ENCODE measurements at regions not wholly inside any gene's neighbourhood (a gene's known extent, or its start where the extent isn't known, plus 50 kb on each side); places are given as distances from the start of the nearest gene placed in this dataset.
"Not testable (repeated sequence)": the region's sequence is repeated elsewhere in the genome, so short reads cannot be mapped to it uniquely, and the experiment has no call there.

DNA sequence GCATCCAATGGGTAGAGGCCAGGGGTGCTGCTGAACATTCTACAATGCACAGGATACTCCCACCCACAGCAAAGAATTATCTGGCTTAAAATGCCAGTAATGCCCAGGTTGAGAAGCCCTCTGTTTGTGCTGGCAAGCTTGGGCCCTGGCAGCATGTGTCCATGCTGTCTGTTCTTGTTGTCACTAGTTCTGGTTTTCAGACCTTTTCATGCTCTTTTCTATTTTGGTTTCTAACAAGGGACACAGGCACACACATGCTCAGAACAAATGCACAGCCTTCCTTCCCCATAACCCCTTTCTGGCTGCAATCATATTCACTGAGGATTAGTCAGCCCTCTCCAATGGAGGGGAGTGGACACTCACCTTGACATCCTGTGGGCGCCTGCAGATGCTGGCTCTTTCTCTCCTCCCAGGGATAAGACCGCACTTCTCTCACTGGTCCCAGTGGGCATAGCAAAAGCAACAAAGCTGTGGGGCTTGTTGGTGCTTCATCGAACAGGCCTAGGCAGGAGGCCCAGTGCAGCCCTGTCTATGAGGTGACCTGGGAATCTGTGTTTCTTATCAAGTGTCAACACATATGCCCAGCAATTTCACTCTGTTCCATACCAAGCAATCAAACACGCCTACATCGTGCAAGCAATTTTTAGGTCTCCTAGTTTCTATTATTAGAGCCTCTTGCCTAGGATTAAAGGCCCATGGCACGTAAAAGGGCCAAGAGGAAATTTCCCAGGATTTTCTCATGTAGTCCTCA is 271.1 kb upstream of the CCL2 start:
- DNase-seq: no peak

- DNase-seq: no peak
These were observed 269.0 kb upstream of the CCL2 start for GRCh38 chr17:33986088-33986487.

DNA sequence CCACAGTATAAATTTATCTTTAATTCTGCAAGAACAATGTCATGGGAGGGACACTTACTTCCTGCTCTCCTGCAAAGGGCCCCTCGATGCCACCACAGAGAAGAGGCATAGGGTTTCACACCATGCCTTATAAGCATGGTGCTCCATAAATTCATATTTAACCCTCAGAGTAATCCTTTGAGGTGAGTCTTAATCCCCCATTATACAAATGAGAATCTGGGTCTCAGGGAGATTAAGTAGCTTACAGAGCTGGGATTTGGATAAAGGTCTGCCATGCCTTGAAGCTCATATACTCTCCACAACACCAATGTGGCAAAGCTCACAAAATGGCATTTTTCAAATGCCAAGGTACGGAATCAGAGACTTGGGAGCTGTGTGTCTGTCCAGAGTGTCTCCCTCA is 268.5 kb upstream of the CCL2 start:
- no peak for DNase-seq

- DNase-seq: no peak
These were observed 267.9 kb upstream of the CCL2 start for GRCh38 chr17:33987162-33987561.

GRCh38 chr17:33989361-33990148 is 265.5 kb upstream of the CCL2 start:
- DNase-seq: no peak

GRCh38 chr17:33990943-33991706 is 264.0 kb upstream of the CCL2 start:
- no peak for DNase-seq

GRCh38 chr17:33992113-33992512 is 263.0 kb upstream of the CCL2 start:
- no peak for DNase-seq

DNA sequence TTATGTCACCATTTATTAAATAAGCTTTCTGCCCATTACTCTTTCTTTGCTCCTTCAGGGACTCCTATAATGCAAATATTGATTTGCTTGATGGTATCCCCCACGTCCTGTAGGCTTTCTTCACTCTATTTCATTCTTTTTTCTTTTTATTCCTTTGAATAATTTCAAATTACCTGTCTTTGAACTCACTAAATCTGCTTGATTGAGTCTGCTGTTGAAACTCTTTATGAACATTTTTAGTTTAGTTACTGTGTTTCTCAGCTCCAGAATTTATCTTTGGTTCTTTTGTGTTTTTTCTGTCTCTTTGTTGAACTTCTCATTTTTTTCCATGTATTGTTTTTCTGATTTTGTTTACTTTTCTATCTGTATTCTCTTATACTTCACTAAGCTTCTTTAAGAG is 254.4 kb upstream of the CCL2 start:
- no peak for DNase-seq

DNA sequence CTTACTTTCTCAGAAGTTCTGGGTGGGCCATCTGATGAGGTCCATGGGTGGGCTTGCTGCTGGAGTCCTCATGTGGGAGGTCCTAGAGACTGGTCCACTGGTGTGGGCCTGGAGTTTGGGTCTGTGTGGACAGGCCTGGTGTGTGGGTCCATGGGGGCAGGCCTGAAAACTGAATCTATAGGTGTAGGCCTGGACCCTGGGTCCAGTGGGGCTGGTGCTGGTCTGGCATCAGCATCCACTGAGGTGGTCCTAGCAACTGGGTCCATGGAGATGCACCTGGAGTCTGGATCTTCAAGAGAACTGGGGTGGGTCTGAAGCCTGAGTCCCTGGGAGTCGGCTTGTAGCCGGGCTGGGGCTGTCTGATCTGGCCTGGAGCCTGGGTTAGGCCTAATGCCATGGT is 253.8 kb upstream of the CCL2 start:
- no peak for DNase-seq

- no peak for DNase-seq
These were observed 249.0 kb upstream of the CCL2 start for GRCh38 chr17:34006126-34006525.

DNA sequence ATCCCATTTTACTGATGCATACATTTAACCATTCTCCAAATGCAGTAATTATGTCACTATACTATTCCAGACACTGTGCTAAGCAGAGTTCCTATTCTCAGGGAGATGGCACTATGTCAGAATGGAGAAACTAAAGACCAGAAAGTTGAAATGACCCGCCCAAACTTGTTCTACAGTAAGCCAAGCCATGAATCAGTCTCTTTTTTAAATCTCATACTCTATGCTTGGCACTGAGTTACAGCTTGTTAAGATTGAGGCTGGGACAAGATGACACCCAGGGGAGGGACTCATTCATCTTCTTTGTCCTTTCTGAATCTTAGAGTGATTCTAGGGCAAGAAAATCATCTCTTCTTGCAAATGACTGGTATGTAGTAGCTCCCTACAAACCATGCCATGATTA is 247.0 kb upstream of the CCL2 start:
- DNase-seq: no peak

GRCh38 chr17:34009912-34010311 is 245.2 kb upstream of the CCL2 start:
- no peak for DNase-seq

- DNase-seq: no peak
These were observed 244.6 kb upstream of the CCL2 start for GRCh38 chr17:34010534-34010933.

DNA sequence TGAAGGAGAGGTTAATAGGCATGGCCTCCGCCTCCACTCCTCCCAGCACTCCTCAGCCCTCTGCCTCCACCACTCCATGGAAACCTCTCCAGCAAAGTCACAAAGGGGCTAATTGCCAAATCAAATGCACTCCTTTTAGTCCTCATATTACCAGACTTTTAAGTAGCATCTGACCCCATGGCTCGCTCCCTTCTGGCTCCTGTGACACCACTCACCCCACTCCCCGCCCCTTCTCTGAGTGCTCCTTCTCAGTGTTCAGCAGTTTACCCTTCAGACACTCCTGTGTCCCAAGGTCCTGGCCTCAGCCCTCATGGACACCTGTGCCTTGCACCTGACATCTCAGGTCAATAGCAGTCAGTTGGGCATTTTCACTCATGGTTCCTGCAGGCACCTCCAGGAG is 243.5 kb upstream of the CCL2 start:
- DNase-seq: no peak

- DNase-seq: no peak
These were observed 242.2 kb upstream of the CCL2 start for GRCh38 chr17:34012709-34013375.

GRCh38 chr17:34015253-34015652 is 239.8 kb upstream of the CCL2 start:
- DNase-seq: no peak

- no peak for DNase-seq
These were observed 230.7 kb upstream of the CCL2 start for GRCh38 chr17:34024386-34024785.

GRCh38 chr17:34024806-34025551 is 230.1 kb upstream of the CCL2 start:
- DNase-seq: no peak

GRCh38 chr17:34030601-34031000 is 224.5 kb upstream of the CCL2 start:
- DNase-seq: not testable (repeated sequence)

GRCh38 chr17:34032305-34032704 is 222.8 kb upstream of the CCL2 start:
- DNase-seq: not testable (repeated sequence)

- not testable (repeated sequence) for DNase-seq
These were observed 216.3 kb upstream of the CCL2 start for GRCh38 chr17:34038786-34039185.

DNA sequence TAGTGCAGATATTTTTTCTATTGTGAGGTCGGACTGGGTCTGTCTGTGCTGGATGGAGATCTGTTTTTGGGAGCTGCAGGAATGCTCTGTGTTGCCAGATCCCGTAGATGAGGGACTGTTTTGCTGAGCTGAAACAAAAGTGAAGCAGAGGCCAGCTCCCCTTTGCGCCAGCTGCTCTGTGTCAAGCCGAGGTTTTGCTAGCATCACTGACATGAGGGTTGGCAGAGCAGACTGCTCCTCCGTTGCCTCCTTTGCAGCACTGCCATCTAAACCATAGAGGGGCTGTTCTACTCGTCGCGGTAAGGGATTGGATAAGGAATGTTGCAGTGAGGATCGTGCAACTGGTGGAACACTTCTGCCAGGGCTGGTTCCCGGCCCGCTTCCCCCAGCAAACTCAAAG is 215.9 kb upstream of the CCL2 start:
- not testable (repeated sequence) for DNase-seq

Data from SHP77 (cell line).